Parathyroid adenoma (tissue), 2 donors: ENCODE measurements at regions not wholly inside any gene's neighbourhood (a gene's known extent, or its start where the extent isn't known, plus 50 kb on each side); places are given as distances from the start of the nearest gene placed in this dataset.
"Not testable (repeated sequence)": the region's sequence is repeated elsewhere in the genome, so short reads cannot be mapped to it uniquely, and the experiment has no call there.

Experiments used
- H2AFZ ChIP-seq: fragments of 300-600 bp; sonication (generic); one replicate; pipeline ENCODE4 v1.7.0; 2017; ENCODE audit warnings: antibody characterized with exemption, mild to moderate bottlenecking
- H3K27ac ChIP-seq: fragments of 300-600 bp; sonication (generic); one replicate; pipeline ENCODE4 v1.7.0; 2017
- H3K27me3 ChIP-seq: fragments of 300-600 bp; sonication (generic); one replicate; pipeline ENCODE4 v1.7.0; 2017; ENCODE audit warnings: low read length; ENCODE audit not compliant: control insufficient read depth, insufficient read depth
- H3K36me3 ChIP-seq: fragments of 300-600 bp; sonication (generic); one replicate; pipeline ENCODE4 v1.7.0; 2017; ENCODE audit warnings: low read length; ENCODE audit not compliant: control insufficient read depth, insufficient read depth
- H3K4me1 ChIP-seq: fragments of 300-600 bp; sonication (generic); one replicate; pipeline ENCODE4 v1.7.0; 2017; ENCODE audit warnings: control low read depth
- H3K4me2 ChIP-seq: fragments of 300-600 bp; sonication (generic); one replicate; pipeline ENCODE4 v1.7.0; 2017; ENCODE audit warnings: low read length
- H3K4me3 ChIP-seq: fragments of 300-600 bp; sonication (generic); one replicate; pipeline ENCODE4 v1.7.0; 2017; ENCODE audit warnings: low read depth, low read length
- H3K79me2 ChIP-seq: fragments of 300-600 bp; sonication (generic); one replicate; pipeline ENCODE4 v1.7.0; 2017; ENCODE audit warnings: control low read depth
- H3K9ac ChIP-seq: fragments of 300-600 bp; sonication (generic); one replicate; pipeline ENCODE4 v1.7.0; 2017; ENCODE audit warnings: mild to moderate bottlenecking
- H3K9me3 ChIP-seq: fragments of 300-600 bp; sonication (generic); one replicate; pipeline ENCODE4 v1.7.0; 2017; ENCODE audit warnings: low read length; ENCODE audit not compliant: control insufficient read depth
- CTCF ChIP-seq: fragments of 300-600 bp; sonication (generic); IDR thresholded peaks from one replicate; pipeline ENCODE4 v1.7.0; 2017; ENCODE audit warnings: antibody characterized with exemption, mild to moderate bottlenecking
- donor health status: primary hyperparathyroidism.

GRCh38 chr4:82247171-82247570 lies 126.6 kb downstream of the HNRNPD start:
- Histone ChIP-seq H3K4me2 (no peak overlapping the region), H3K9ac (no peak overlapping the region), H3K4me3 (no peak overlapping the region), H3K36me3 (no peaks in the 10 kb centered on the region), H3K4me1 (no peaks in the 10 kb centered on the region), H3K79me2 (no peaks in the 10 kb centered on the region), H2AFZ (no peak overlapping the region), H3K27me3 (no peaks in the 10 kb centered on the region), H3K9me3 (no peaks in the 10 kb centered on the region), H3K27ac (no peak overlapping the region)
- TF ChIP-seq CTCF = no peak

- Histone ChIP-seq H3K27me3 (no peaks in the 10 kb centered on the region), H3K79me2 (no peaks in the 10 kb centered on the region), H3K36me3 (no peaks in the 10 kb centered on the region), H3K9ac (no peak overlapping the region), H3K9me3 (no peaks in the 10 kb centered on the region), H3K27ac (no peak overlapping the region), H3K4me2 (no peak overlapping the region), H3K4me3 (no peak overlapping the region), H3K4me1 (no peaks in the 10 kb centered on the region), H2AFZ (no peak overlapping the region)
- no peak for TF ChIP-seq CTCF
These were observed 132.3 kb downstream of the HNRNPD start for GRCh38 chr4:82241534-82241933.

- Histone ChIP-seq H3K9ac (no peak overlapping the region), H3K4me1 (no peaks in the 10 kb centered on the region), H3K4me2 (no peak overlapping the region), H3K27me3 (no peaks in the 10 kb centered on the region), H2AFZ (no peak overlapping the region), H3K79me2 (no peaks in the 10 kb centered on the region), H3K9me3 (no peaks in the 10 kb centered on the region), H3K36me3 (no peaks in the 10 kb centered on the region), H3K27ac (no peak overlapping the region), H3K4me3 (no peak overlapping the region)
- TF ChIP-seq CTCF = no peak
These were observed 133.4 kb downstream of the HNRNPD start for GRCh38 chr4:82240410-82240809.

- not testable (repeated sequence) for H3K4me3 ChIP-seq, H3K9me3 ChIP-seq, H3K27me3 ChIP-seq, H3K27ac ChIP-seq, H3K36me3 ChIP-seq, H3K9ac ChIP-seq, H2AFZ ChIP-seq, H3K4me2 ChIP-seq, H3K79me2 ChIP-seq, H3K4me1 ChIP-seq
These were observed 136.6 kb downstream of the HNRNPD start for GRCh38 chr4:82237142-82237541.

- H3K27me3 ChIP-seq = no peaks in the 10 kb centered on the region
- no peak overlapping the region for H2AFZ ChIP-seq
- H3K36me3 ChIP-seq = no peaks in the 10 kb centered on the region
- H3K9ac ChIP-seq = no peak overlapping the region
- no peak overlapping the region for H3K4me3 ChIP-seq
- no peak overlapping the region for H3K27ac ChIP-seq
- no peaks in the 10 kb centered on the region for H3K9me3 ChIP-seq
- no peak for TF ChIP-seq CTCF
- no peak overlapping the region for H3K4me2 ChIP-seq
- H3K4me1 ChIP-seq = no peaks in the 10 kb centered on the region
- H3K79me2 ChIP-seq = no peaks in the 10 kb centered on the region
These were observed 138.4 kb downstream of the HNRNPD start for GRCh38 chr4:82235346-82235745.
